A549 (cell line): ENCODE measurements at regions not wholly inside any gene's neighbourhood (a gene's known extent, or its start where the extent isn't known, plus 50 kb on each side); places are given as distances from the start of the nearest gene placed in this dataset.

Experiments
- ATAC-seq, 2 experiments: fragments of 200-7000 bp in 1 of 2; fragments of >200 bp in 1 of 2; cut with Nextera tagmentation in 1 of 2; cut with Tn5 transposase in 1 of 2; 3 replicates each; pipeline versions ENCODE4 v1.8.0 to v1.9.1; 2018 to 2020; ENCODE audit warnings: mild to moderate bottlenecking in 1 of 2, moderate library complexity in 1 of 2
- CTCF ChIA-PET: fragments of 300-600 bp; sonication (Branson Sonifier 250); formaldehyde crosslinking; extraction: SDS; loops from one replicate; lab custom pipeline; 2021; ENCODE audit warnings: antibody characterized with exemption, inconsistent platforms; lab: Yijun Ruan, JAX
- POLR2A ChIA-PET: fragments of 350-600 bp; formaldehyde crosslinking; extraction: SDS; loops from one replicate; lab custom pipeline; 2021; ENCODE audit warnings: antibody characterized with exemption, inconsistent platforms; lab: Yijun Ruan, JAX
- DNase-seq, 2 experiments: peaks; one replicate each; pipeline versions ENCODE4 v3.0.0 to v3.0.0-alpha.2; 2011 to 2016; ENCODE audit warnings: low read depth in 1 of 2, low spot score in 1 of 2
- FAIRE-seq: peaks from 2 replicates; lab custom pipeline; 2011; peaks lifted over from hg19 to GRCh38; lab: Jason Lieb, UNC
- H3K27ac ChIP-seq, 2 experiments: fragments of >200 bp; sonication (Bioruptor Twin); formaldehyde crosslinking; 3 replicates each; pipeline ENCODE4 v1.5.1; 2016 to 2017
- H3K4me1 ChIP-seq: fragments of >200 bp; sonication (Bioruptor Twin); formaldehyde crosslinking; 3 replicates; pipeline ENCODE4 v1.6.1; 2016
- H3K4me2 ChIP-seq: fragments of >200 bp; sonication (Bioruptor Twin); formaldehyde crosslinking; 3 replicates; pipeline ENCODE4 v1.6.1; 2016
- H3K4me3 ChIP-seq: fragments of >200 bp; sonication (Bioruptor Twin); formaldehyde crosslinking; 3 replicates; pipeline ENCODE4 v1.5.1; 2016
- H3K9me3 ChIP-seq: fragments of >200 bp; sonication (Bioruptor Twin); formaldehyde crosslinking; 3 replicates; pipeline ENCODE4 v1.6.1; 2016
- EP300 ChIP-seq, 2 experiments: fragments of >200 bp; sonication (Bioruptor Twin); formaldehyde crosslinking; IDR thresholded peaks; 2 replicates in 1 of 2; 3 replicates in 1 of 2; pipeline ENCODE4 v1.6.1; 2016 to 2017
- FOXS1 ChIP-seq: fragments of 250-450 bp; sonication (Bioruptor Pico); IDR thresholded peaks from 2 replicates; pipeline ENCODE4 v1.5.0; 2020; ENCODE audit warnings: mild to moderate bottlenecking, moderate library complexity
- GATA3 ChIP-seq: IDR thresholded peaks from 2 replicates; pipeline ENCODE4 v1.6.1; 2012; ENCODE audit warnings: borderline replicate concordance
- HDAC2 ChIP-seq: fragments of 200-600 bp; sonication (generic); IDR thresholded peaks from 2 replicates; pipeline ENCODE4 v1.6.1; 2016
- JUN ChIP-seq, 2 experiments: fragments of >200 bp; sonication (Bioruptor Twin); formaldehyde crosslinking; IDR thresholded peaks; 2 replicates in 1 of 2; 3 replicates in 1 of 2; pipeline ENCODE4 v1.6.1; 2016 to 2017
- MAFK ChIP-seq: fragments of 450-650 bp; IDR thresholded peaks from 2 replicates; pipeline ENCODE4 v1.6.1; 2014; ENCODE audit not compliant: partially characterized antibody
- NPAS2 ChIP-seq: fragments of 250-450 bp; sonication (Bioruptor Pico); IDR thresholded peaks from 2 replicates; pipeline ENCODE4 v1.8.0; 2022; ENCODE audit warnings: mild to moderate bottlenecking, moderate library complexity, borderline replicate concordance
- NR3C1 ChIP-seq: fragments of >200 bp; sonication (Bioruptor Twin); formaldehyde crosslinking; IDR thresholded peaks from 3 replicates; pipeline ENCODE4 v1.6.1; 2017
- PHF8 ChIP-seq: fragments of 200-600 bp; sonication (generic); IDR thresholded peaks from 2 replicates; pipeline ENCODE4 v1.6.1; 2016; ENCODE audit warnings: low read depth, mild to moderate bottlenecking, antibody characterized with exemption, moderate library complexity, borderline replicate concordance
- POLR2A ChIP-seq: IDR thresholded peaks from 2 replicates; pipeline ENCODE4 v1.6.1; 2012; ENCODE audit warnings: mild to moderate bottlenecking, low read length
- RFX5 ChIP-seq: fragments of 450-650 bp; IDR thresholded peaks from 2 replicates; pipeline ENCODE4 v1.7.1; 2014; ENCODE audit warnings: antibody characterized with exemption, mild to moderate bottlenecking, moderate library complexity
- TP53 ChIP-seq: fragments of 250-450 bp; sonication (Bioruptor Pico); IDR thresholded peaks from 2 replicates; pipeline ENCODE4 v1.5.0; 2021; ENCODE audit warnings: mild to moderate bottlenecking, moderate library complexity
- WGBS: methylation state at CpG from one replicate; pipeline ENCODE4 v1.1.6; 2017; ENCODE audit errors: missing lambda C conversion rate; 5-methylcytosine and 5-hydroxymethylcytosine counted together
- TF ChIP-seq, protein P1 (sequence below): fragments of 150-350 bp; IDR thresholded peaks from 2 replicates; pipeline ENCODE4 v1.6.1; 2014; ENCODE audit warnings: low read depth, mild to moderate bottlenecking, low read length
- TF ChIP-seq, protein P2 (sequence below): fragments of 200-600 bp; sonication (generic); IDR thresholded peaks from 2 replicates; pipeline ENCODE4 v1.6.1; 2016; ENCODE audit warnings: antibody characterized with exemption, mild to moderate bottlenecking, moderate library complexity
- TF ChIP-seq, protein P3 (sequence below): fragments of >200 bp; sonication (Bioruptor Twin); formaldehyde crosslinking; IDR thresholded peaks from 2 replicates; pipeline ENCODE4 v1.6.1; 2016
- TF ChIP-seq, protein P4 (sequence below): fragments of 450-650 bp; IDR thresholded peaks from 2 replicates; pipeline ENCODE4 v1.6.1; 2014; ENCODE audit warnings: antibody characterized with exemption

DNA sequence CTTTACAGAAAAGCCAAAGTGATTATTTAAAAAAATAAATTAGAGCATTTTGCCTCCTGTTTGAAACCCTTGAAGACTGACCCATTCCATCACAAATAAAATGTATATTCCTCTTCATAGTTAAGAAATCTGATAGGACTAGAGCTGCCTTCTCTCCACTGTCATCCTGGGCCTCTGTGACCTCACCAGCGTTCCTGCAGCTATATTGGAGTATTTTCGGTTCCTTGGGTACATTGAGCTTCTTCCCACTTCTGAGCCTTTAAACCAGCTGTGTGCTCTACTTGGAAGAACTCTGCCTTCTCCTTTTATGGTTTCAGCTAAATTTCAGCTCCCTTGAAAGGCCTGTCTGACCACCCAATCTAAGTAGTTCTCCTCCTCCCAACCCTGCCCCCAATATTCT is 99.1 kb upstream of the ABCA1 start (continued):
- TF ChIP-seq, protein P1, sequence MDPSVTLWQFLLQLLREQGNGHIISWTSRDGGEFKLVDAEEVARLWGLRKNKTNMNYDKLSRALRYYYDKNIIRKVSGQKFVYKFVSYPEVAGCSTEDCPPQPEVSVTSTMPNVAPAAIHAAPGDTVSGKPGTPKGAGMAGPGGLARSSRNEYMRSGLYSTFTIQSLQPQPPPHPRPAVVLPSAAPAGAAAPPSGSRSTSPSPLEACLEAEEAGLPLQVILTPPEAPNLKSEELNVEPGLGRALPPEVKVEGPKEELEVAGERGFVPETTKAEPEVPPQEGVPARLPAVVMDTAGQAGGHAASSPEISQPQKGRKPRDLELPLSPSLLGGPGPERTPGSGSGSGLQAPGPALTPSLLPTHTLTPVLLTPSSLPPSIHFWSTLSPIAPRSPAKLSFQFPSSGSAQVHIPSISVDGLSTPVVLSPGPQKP = no peak
- TF ChIP-seq, protein P2, sequence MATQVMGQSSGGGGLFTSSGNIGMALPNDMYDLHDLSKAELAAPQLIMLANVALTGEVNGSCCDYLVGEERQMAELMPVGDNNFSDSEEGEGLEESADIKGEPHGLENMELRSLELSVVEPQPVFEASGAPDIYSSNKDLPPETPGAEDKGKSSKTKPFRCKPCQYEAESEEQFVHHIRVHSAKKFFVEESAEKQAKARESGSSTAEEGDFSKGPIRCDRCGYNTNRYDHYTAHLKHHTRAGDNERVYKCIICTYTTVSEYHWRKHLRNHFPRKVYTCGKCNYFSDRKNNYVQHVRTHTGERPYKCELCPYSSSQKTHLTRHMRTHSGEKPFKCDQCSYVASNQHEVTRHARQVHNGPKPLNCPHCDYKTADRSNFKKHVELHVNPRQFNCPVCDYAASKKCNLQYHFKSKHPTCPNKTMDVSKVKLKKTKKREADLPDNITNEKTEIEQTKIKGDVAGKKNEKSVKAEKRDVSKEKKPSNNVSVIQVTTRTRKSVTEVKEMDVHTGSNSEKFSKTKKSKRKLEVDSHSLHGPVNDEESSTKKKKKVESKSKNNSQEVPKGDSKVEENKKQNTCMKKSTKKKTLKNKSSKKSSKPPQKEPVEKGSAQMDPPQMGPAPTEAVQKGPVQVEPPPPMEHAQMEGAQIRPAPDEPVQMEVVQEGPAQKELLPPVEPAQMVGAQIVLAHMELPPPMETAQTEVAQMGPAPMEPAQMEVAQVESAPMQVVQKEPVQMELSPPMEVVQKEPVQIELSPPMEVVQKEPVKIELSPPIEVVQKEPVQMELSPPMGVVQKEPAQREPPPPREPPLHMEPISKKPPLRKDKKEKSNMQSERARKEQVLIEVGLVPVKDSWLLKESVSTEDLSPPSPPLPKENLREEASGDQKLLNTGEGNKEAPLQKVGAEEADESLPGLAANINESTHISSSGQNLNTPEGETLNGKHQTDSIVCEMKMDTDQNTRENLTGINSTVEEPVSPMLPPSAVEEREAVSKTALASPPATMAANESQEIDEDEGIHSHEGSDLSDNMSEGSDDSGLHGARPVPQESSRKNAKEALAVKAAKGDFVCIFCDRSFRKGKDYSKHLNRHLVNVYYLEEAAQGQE = no peak
- no peak for TF ChIP-seq NR3C1
- TF ChIP-seq POLR2A = no peak
- no peak for TF ChIP-seq GATA3
- no peak for TF ChIP-seq JUN (IDR thresholded peaks at IDR 0.05)
- no peak for TF ChIP-seq FOXS1 (CRISPR knock-in tag)
- no peak for TF ChIP-seq TP53 (CRISPR knock-in tag)
- TF ChIP-seq, protein P3, sequence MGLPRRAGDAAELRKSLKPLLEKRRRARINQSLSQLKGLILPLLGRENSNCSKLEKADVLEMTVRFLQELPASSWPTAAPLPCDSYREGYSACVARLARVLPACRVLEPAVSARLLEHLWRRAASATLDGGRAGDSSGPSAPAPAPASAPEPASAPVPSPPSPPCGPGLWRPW = no peak
- no peak for TF ChIP-seq MAFK
- TF ChIP-seq, protein P4, sequence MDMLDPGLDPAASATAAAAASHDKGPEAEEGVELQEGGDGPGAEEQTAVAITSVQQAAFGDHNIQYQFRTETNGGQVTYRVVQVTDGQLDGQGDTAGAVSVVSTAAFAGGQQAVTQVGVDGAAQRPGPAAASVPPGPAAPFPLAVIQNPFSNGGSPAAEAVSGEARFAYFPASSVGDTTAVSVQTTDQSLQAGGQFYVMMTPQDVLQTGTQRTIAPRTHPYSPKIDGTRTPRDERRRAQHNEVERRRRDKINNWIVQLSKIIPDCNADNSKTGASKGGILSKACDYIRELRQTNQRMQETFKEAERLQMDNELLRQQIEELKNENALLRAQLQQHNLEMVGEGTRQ = no peak

DNA sequence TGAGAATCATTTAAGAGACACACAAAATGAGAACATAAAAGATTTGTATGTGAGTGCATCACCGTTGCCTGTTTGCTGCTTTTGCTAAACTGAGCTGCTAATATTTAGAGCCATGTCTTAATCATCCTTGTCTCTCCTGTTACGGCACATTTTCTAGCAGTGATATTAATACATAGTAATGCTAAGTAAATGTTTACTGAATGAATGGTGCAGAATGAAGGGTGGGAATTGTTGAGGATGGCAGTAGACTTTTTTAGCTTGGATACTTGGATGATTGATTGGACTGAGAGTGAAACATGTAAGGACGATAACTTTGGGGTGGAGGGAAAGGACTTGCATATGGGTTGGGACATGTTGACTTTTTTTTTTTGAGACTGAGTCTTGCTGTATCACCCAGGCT is 102.3 kb upstream of the ABCA1 start:
- FAIRE-seq (no peak), DNase-seq (no peak)
- POLR2A ChIA-PET = no interaction called here

DNA sequence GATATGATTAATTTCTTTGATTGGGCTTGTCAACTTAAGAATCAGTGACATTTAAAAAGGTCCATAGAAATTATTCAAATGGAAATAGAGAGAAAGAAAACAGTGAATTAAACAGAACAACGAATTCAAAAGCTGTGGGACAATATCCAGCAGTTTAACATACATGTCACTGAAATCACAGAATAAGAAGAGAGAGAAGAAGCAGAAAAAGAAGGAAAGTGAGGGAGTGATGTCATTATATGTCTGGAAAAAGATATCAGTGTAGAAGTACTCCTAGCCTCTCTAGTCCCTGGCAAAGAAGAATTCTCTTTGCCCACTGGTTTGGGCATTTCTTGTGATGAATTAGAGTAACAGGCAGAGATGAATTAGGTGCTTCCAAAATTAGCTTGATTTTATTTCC is 109.2 kb upstream of the ABCA1 start:
- DNase-seq (no peak), ATAC-seq (no peak), FAIRE-seq (no peak)
- ChIA-PET CTCF (interaction anchor here (1.1 kb wide), 1 partner anchor 174 kb away, joined by 3 read pairs; no protein-coding TSS in a partner anchor), POLR2A (no interaction called here)
- Histone ChIP-seq H3K27ac (no peak overlapping the region), H3K4me3 (no peak overlapping the region), H3K4me1 (peaks cover 16% of the 10 kb centered on the region), H3K9me3 (0 out of 3 replicates have a peak, but pooled peaks cover 3% of the 10 kb centered on the region), H3K4me2 (no peak overlapping the region; the same call in 2 of the 3 replicates)
- TF ChIP-seq EP300 (IDR thresholded peaks at IDR 0.05) = no peak
- TF ChIP-seq, protein P1 = no peak
- TF ChIP-seq NPAS2 (CRISPR knock-in tag) = no peak
- no peak for TF ChIP-seq RFX5
- WGBS = 73% methylated on average over 1 of the region's 1 CpG

More for the DNA sequence above, 102.3 kb upstream of the ABCA1 start:
- Histone ChIP-seq H3K4me2 (no peak overlapping the region), H3K4me3 (no peak overlapping the region), H3K27ac (no peak overlapping the region), H3K4me1 (no peaks in the 10 kb centered on the region), H3K9me3 (no peaks in the 10 kb centered on the region)
- ATAC-seq = no peak
- CTCF ChIA-PET = interaction anchor here (0.7 to 1.6 kb wide), 3 partner anchors 22 to 104 kb away, joined by 3 to 5 read pairs (median 4); no protein-coding TSS in a partner anchor
- no peak for TF ChIP-seq HDAC2
- TF ChIP-seq PHF8 = no peak
- WGBS = 64% methylated on average over 3 of the region's 3 CpGs
